Neural progenitor cell (in vitro differentiated cells): ENCODE measurements at regions not wholly inside any gene's neighbourhood (a gene's known extent, or its start where the extent isn't known, plus 50 kb on each side); places are given as distances from the start of the nearest gene placed in this dataset.

ENCODE experiments used
- DNase-seq: peaks from one replicate; pipeline ENCODE4 v3.0.0-alpha.2; 2016; ENCODE audit warnings: low spot score
- H2AFZ ChIP-seq: fragments of 200-600 bp; sonication (generic); replicated peaks from 2 replicates; pipeline ENCODE4 v1.6.1; 2016; ENCODE audit warnings: antibody characterized with exemption
- H3F3A ChIP-seq: fragments of 200-600 bp; sonication (generic); 2 replicates; pipeline ENCODE4 v1.6.1; 2016; ENCODE audit warnings: antibody characterized with exemption, low read depth
- H3K27ac ChIP-seq: fragments of 200-600 bp; sonication (generic); 2 replicates; pipeline ENCODE4 v1.5.1; 2016; ENCODE audit warnings: mild to moderate bottlenecking
- H3K27me3 ChIP-seq: fragments of 200-600 bp; sonication (generic); 2 replicates; pipeline ENCODE4 v1.6.1; 2016; ENCODE audit warnings: mild to moderate bottlenecking, moderate library complexity
- H3K36me3 ChIP-seq: fragments of 200-600 bp; sonication (generic); 2 replicates; pipeline ENCODE4 v1.5.1; 2016
- H3K4me1 ChIP-seq: fragments of 200-600 bp; sonication (generic); 2 replicates; pipeline ENCODE4 v1.6.1; 2016; ENCODE audit warnings: mixed run types
- H3K4me2 ChIP-seq: fragments of 200-600 bp; sonication (generic); 2 replicates; pipeline ENCODE4 v1.6.1; 2016
- H3K4me3 ChIP-seq: fragments of 200-600 bp; sonication (generic); 2 replicates; pipeline ENCODE4 v1.5.1; 2016
- H3K79me2 ChIP-seq: fragments of 200-600 bp; sonication (generic); 2 replicates; pipeline ENCODE4 v1.6.1; 2016; ENCODE audit warnings: low read depth
- H3K9ac ChIP-seq: fragments of 200-600 bp; sonication (generic); 2 replicates; pipeline ENCODE4 v1.6.1; 2016
- H3K9me3 ChIP-seq: fragments of 200-600 bp; sonication (generic); 2 replicates; pipeline ENCODE4 v1.5.1; 2016; ENCODE audit warnings: low read depth
- H4K20me1 ChIP-seq: fragments of 200-600 bp; sonication (generic); 2 replicates; pipeline ENCODE4 v1.6.1; 2016; ENCODE audit warnings: low read depth
- H3K27ac Mint-ChIP-seq: 3 replicates; pipeline ENCODE4 v1.8.0; 2021; ENCODE audit warnings: mixed read lengths
- H3K27me3 Mint-ChIP-seq: 2 replicates; pipeline ENCODE4 v1.8.0; 2022; ENCODE audit warnings: low read depth, mild to moderate bottlenecking, inconsistent platforms, moderate library complexity, mixed read lengths; ENCODE audit not compliant: insufficient read depth
- H3K36me3 Mint-ChIP-seq: 3 replicates; pipeline ENCODE4 v1.8.0; 2021; ENCODE audit warnings: mixed read lengths
- H3K4me1 Mint-ChIP-seq: 3 replicates; pipeline ENCODE4 v1.8.0; 2021; ENCODE audit warnings: mixed read lengths
- H3K4me3 Mint-ChIP-seq: 3 replicates; pipeline ENCODE4 v1.8.0; 2021; ENCODE audit warnings: mild to moderate bottlenecking, moderate library complexity, mixed read lengths
- H3K9me3 Mint-ChIP-seq: 3 replicates; pipeline ENCODE4 v1.8.0; 2020; ENCODE audit warnings: mixed read lengths
- CTCF ChIP-seq: fragments of 200-600 bp; sonication (generic); IDR thresholded peaks from 2 replicates; pipeline ENCODE4 v1.5.1; 2017; ENCODE audit warnings: antibody characterized with exemption, mild to moderate bottlenecking
- EZH2 ChIP-seq: fragments of 200-600 bp; sonication (generic); IDR thresholded peaks from 2 replicates; pipeline ENCODE4 v1.6.1; 2017; ENCODE audit warnings: antibody characterized with exemption, mild to moderate bottlenecking, moderate library complexity
- EZH2phosphoT487 ChIP-seq: fragments of 200-600 bp; sonication (generic); IDR thresholded peaks from 2 replicates; pipeline ENCODE4 v1.6.1; 2017; ENCODE audit warnings: antibody characterized with exemption

- Histone ChIP-seq H3K36me3 (no peaks in the 10 kb centered on the region), H3K27ac (no peak overlapping the region), H3K4me1 (no peaks in the 10 kb centered on the region), H3K9ac (no peak overlapping the region), H3K4me2 (no peak overlapping the region), H3K9me3 (no peaks in the 10 kb centered on the region), H3F3A (no peaks in the 10 kb centered on the region), H2AFZ (no peak overlapping the region), H4K20me1 (no peaks in the 10 kb centered on the region), H3K4me3 (no peak overlapping the region), H3K27me3 (no peaks in the 10 kb centered on the region), H3K79me2 (no peaks in the 10 kb centered on the region)
- Mint-ChIP-seq H3K4me1 (peaks cover 11% of the 10 kb centered on the region), H3K27me3 (peaks cover 6% of the 10 kb centered on the region), H3K36me3 (no peaks in the 10 kb centered on the region), H3K4me3 (no peak overlapping the region), H3K9me3 (peaks cover 3% of the 10 kb centered on the region), H3K27ac (no peak overlapping the region)
- no peak for TF ChIP-seq EZH2
- TF ChIP-seq CTCF = no peak
- TF ChIP-seq EZH2phosphoT487 = no peak
- DNase-seq = no peak
Observed at GRCh38 chr22:48180631-48181030, 1418.2 kb downstream of the TBC1D22A start.

GRCh38 chr22:48179571-48180546 lies 1417.4 kb downstream of the TBC1D22A start:
- no peak overlapping the region for H3K27ac Mint-ChIP-seq
- H3K4me3 Mint-ChIP-seq = no peak overlapping the region
- Histone ChIP-seq H3K36me3 (no peaks in the 10 kb centered on the region), H3K79me2 (no peaks in the 10 kb centered on the region), H3K9me3 (no peaks in the 10 kb centered on the region), H3K27me3 (no peaks in the 10 kb centered on the region), H3K4me3 (no peak overlapping the region), H3F3A (no peaks in the 10 kb centered on the region), H2AFZ (no peak overlapping the region), H4K20me1 (no peaks in the 10 kb centered on the region), H3K9ac (no peak overlapping the region), H3K4me1 (no peaks in the 10 kb centered on the region), H3K27ac (no peak overlapping the region), H3K4me2 (no peak overlapping the region)
- H3K36me3 Mint-ChIP-seq = no peaks in the 10 kb centered on the region
- TF ChIP-seq CTCF (no peak), EZH2 (no peak), EZH2phosphoT487 (no peak)
- H3K27me3 Mint-ChIP-seq = peaks cover 6% of the 10 kb centered on the region
- H3K9me3 Mint-ChIP-seq = peaks cover 3% of the 10 kb centered on the region
- peaks cover 11% of the 10 kb centered on the region for H3K4me1 Mint-ChIP-seq
- no peak for DNase-seq

- Mint-ChIP-seq H3K36me3 (no peaks in the 10 kb centered on the region), H3K4me3 (no peak overlapping the region), H3K27me3 (peaks cover 12% of the 10 kb centered on the region), H3K4me1 (peaks cover 11% of the 10 kb centered on the region), H3K27ac (no peak overlapping the region), H3K9me3 (no peaks in the 10 kb centered on the region)
- H3F3A ChIP-seq = no peaks in the 10 kb centered on the region
- no peak overlapping the region for H2AFZ ChIP-seq
- DNase-seq = no peak
- H3K36me3 ChIP-seq = no peaks in the 10 kb centered on the region
- H3K4me1 ChIP-seq = no peaks in the 10 kb centered on the region
- no peaks in the 10 kb centered on the region for H3K9me3 ChIP-seq
- H3K79me2 ChIP-seq = no peaks in the 10 kb centered on the region
- no peak overlapping the region for H3K27ac ChIP-seq
- no peak overlapping the region for H3K9ac ChIP-seq
- H3K4me2 ChIP-seq = no peak overlapping the region
- no peaks in the 10 kb centered on the region for H4K20me1 ChIP-seq
- H3K27me3 ChIP-seq = no peaks in the 10 kb centered on the region
- TF ChIP-seq EZH2 (no peak), EZH2phosphoT487 (no peak), CTCF (no peak)
- no peak overlapping the region for H3K4me3 ChIP-seq
Observed at GRCh38 chr22:48178536-48178935, 1416.1 kb downstream of the TBC1D22A start.
